HFFc6 (cell line): ENCODE measurements at regions not wholly inside any gene's neighbourhood (a gene's known extent, or its start where the extent isn't known, plus 50 kb on each side); places are given as distances from the start of the nearest gene placed in this dataset.

Experiments used
- DNase-seq: peaks from one replicate; pipeline ENCODE4 v3.0.0-alpha.2; 2018
- H3K27ac Mint-ChIP-seq: 2 replicates; pipeline ENCODE4 v1.8.0; 2020; ENCODE audit warnings: mild to moderate bottlenecking, mixed read lengths
- H3K27me3 Mint-ChIP-seq: 2 replicates; pipeline ENCODE4 v1.8.0; 2021; ENCODE audit warnings: mild to moderate bottlenecking, moderate library complexity, mixed read lengths; ENCODE audit not compliant: insufficient read depth
- H3K36me3 Mint-ChIP-seq: 2 replicates; pipeline ENCODE4 v1.8.0; 2021; ENCODE audit warnings: low read depth, mixed read lengths
- H3K4me1 Mint-ChIP-seq: 2 replicates; pipeline ENCODE4 v1.8.0; 2020; ENCODE audit warnings: low read depth, mixed read lengths
- H3K4me3 Mint-ChIP-seq: 2 replicates; pipeline ENCODE4 v1.8.0; 2020; ENCODE audit warnings: mild to moderate bottlenecking, moderate library complexity, mixed read lengths
- H3K9me3 Mint-ChIP-seq: 2 replicates; pipeline ENCODE4 v1.8.0; 2020; ENCODE audit warnings: mild to moderate bottlenecking, mixed read lengths
- CTCF ChIP-seq: fragments of 200-600 bp; sonication (generic); IDR thresholded peaks from 2 replicates; pipeline ENCODE4 v1.5.0; 2021; ENCODE audit warnings: antibody characterized with exemption, mild to moderate bottlenecking

GRCh38 chr2:118548880-118549488 lies 298.5 kb downstream of the EN1 start:
- no peak for DNase-seq
- Mint-ChIP-seq H3K27ac (no peak overlapping the region), H3K4me1 (no peaks in the 10 kb centered on the region), H3K4me3 (no peak overlapping the region), H3K36me3 (no peaks in the 10 kb centered on the region), H3K27me3 (no peaks in the 10 kb centered on the region; the same call in 1 of the 2 replicates), H3K9me3 (no peaks in the 10 kb centered on the region)
- no peak for TF ChIP-seq CTCF

- Mint-ChIP-seq H3K4me3 (no peak overlapping the region), H3K27ac (no peak overlapping the region), H3K36me3 (no peaks in the 10 kb centered on the region), H3K27me3 (peaks cover 3% of the 10 kb centered on the region), H3K9me3 (no peaks in the 10 kb centered on the region; the same call in 1 of the 2 replicates), H3K4me1 (no peaks in the 10 kb centered on the region)
- peak; percentile 76 for TF ChIP-seq CTCF
- DNase-seq = no peak
Measured at GRCh38 chr2:118539290-118539689, 308.2 kb downstream of the EN1 start.

- Mint-ChIP-seq H3K27me3 (peaks cover 3% of the 10 kb centered on the region), H3K4me1 (no peaks in the 10 kb centered on the region), H3K27ac (no peak overlapping the region), H3K36me3 (no peaks in the 10 kb centered on the region), H3K9me3 (no peaks in the 10 kb centered on the region), H3K4me3 (no peak overlapping the region)
- no peak for DNase-seq
- TF ChIP-seq CTCF = no peak
Measured at GRCh38 chr2:118536306-118536705, 311.1 kb downstream of the EN1 start.

GRCh38 chr2:118535818-118536212 lies 311.6 kb downstream of the EN1 start:
- Mint-ChIP-seq H3K27ac (no peak overlapping the region), H3K4me3 (no peak overlapping the region), H3K36me3 (no peaks in the 10 kb centered on the region), H3K27me3 (peaks cover 3% of the 10 kb centered on the region), H3K9me3 (no peaks in the 10 kb centered on the region), H3K4me1 (no peaks in the 10 kb centered on the region)
- TF ChIP-seq CTCF = no peak
- DNase-seq = no peak

- Mint-ChIP-seq H3K4me1 (no peaks in the 10 kb centered on the region), H3K27me3 (peaks cover 3% of the 10 kb centered on the region), H3K4me3 (no peak overlapping the region), H3K9me3 (no peaks in the 10 kb centered on the region), H3K27ac (no peak overlapping the region), H3K36me3 (no peaks in the 10 kb centered on the region)
- no peak for DNase-seq
- no peak for TF ChIP-seq CTCF
Measured at GRCh38 chr2:118535171-118535817, 312.2 kb downstream of the EN1 start.
